AG08396 (cell line): ENCODE measurements at regions not wholly inside any gene's neighbourhood (a gene's known extent, or its start where the extent isn't known, plus 50 kb on each side); places are given as distances from the start of the nearest gene placed in this dataset.

Source experiments
- DNase-seq: peaks from one replicate; pipeline ENCODE4 v3.0.0; 2012; ENCODE audit warnings: low spot score, mixed read lengths

DNA sequence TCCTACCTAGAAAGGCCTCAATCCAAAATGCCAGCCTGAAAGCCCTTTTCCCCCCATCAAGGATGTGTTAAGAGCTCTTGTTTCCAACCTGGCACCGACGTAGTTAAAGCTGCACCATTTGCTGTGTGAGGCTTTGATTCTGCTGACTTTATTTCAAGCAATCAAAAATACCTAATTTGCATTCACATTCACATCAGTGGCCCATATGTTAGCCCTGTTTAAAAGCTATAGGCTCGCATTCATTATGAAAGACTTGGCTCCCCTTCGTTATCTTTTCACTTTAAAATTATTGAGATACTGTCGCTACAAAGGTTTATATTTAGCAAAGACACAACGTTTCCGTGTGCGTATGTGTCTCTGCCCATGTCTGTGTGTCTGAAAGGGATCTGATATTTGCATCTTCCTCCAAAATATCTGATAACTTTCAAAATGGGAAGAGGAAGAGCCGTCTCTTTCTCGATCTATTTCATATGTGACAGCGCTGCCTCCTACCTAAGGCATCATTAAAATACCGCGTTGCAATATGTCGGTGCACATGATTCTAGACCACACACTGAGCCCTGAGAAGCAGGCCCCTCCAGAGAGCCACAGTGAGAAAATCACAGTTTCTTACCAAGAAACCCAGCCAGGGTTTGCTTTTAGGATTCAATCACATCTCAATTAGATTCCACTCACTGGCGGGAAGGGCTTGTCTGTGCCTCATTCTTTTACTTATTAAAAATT lies 57.1 kb upstream of the ITPRID1 start:
- no peak for DNase-seq

DNA sequence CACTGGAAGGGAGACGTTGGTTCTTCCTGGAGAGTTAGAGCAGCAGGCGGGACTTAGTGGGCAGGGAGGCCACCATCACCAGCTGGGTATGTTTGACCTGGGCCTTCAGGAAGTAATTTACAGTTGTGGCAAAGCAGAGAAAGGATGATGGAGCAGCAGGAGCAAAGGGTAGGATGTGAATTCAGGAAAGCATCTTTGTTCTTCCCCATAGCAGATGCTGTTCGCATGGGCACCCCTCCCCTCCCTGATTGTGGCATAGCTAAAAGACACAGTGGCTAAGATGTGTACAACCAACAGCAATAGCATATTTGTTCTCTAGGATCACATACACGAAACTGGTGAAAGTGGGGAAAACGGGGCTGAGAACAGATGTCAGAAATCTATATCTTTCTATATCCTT lies 56.3 kb upstream of the ITPRID1 start:
- no peak for DNase-seq

DNA sequence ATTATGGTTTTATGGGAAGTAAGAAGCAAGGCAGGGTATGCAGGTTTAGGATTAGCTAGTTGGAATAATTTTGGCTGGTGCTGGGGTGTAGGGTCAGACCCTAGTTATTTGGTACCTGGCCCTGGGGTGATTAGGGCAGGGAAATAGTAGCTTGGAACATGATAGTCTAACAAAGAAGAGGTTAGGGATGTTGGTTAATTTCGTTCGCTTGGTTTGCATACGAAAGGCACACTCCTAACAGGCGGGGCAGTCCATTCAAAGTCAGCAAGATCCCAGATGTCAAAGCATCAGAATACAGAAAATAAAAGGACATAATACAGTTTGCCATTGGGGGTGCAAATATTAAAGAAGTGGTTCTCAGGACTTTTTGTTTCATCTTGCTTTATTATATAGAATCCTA lies 55.7 kb upstream of the ITPRID1 start:
- DNase-seq = no peak

DNA sequence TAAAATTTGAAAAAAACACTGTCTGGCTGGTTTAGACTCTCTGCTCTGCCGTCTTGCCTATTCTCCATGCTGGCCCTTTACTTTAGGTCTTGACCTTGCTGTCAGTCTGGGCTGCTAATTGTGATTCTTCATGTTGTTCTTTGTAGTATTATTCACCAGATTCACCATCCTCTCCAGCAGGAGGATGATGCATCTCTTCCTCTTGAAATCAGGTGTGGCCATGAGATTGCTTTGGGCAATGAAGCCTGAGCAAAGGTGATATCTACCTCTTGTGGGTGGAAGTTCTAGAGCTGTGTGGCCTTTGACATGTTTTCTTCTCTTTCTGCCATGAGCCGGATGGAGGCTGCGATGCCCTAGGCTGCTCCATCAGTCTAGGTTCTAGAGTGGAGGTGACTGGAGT lies 51.3 kb upstream of the ITPRID1 start:
- DNase-seq = no peak
